HG03196 (cell line): ENCODE measurements at regions not wholly inside any gene's neighbourhood (a gene's known extent, or its start where the extent isn't known, plus 50 kb on each side); places are given as distances from the start of the nearest gene placed in this dataset.
"Not testable (repeated sequence)": the region's sequence is repeated elsewhere in the genome, so short reads cannot be mapped to it uniquely, and the experiment has no call there.

Source experiments
- ATAC-seq: cut with Tn5 transposase; IDR thresholded peaks from one replicate; pipeline ENCODE4 v1.9.1; 2021; ENCODE audit not compliant: unreplicated experiment

GRCh38 chr13:31605076-31605860, 134.1 kb upstream of the RXFP2 start:
- no peak for ATAC-seq

GRCh38 chr13:31607531-31607930, 131.8 kb upstream of the RXFP2 start:
- not testable (repeated sequence) for ATAC-seq

- ATAC-seq = not testable (repeated sequence)
Measured at GRCh38 chr13:31608780-31609179, 130.5 kb upstream of the RXFP2 start.

- no peak for ATAC-seq
Measured at GRCh38 chr13:31610270-31610998, 128.9 kb upstream of the RXFP2 start.

- no peak for ATAC-seq
Measured at GRCh38 chr13:31611214-31611613, 128.1 kb upstream of the RXFP2 start.

GRCh38 chr13:31614073-31614472, 125.3 kb upstream of the RXFP2 start:
- no peak for ATAC-seq

- ATAC-seq = no peak
Measured at GRCh38 chr13:31614704-31615103, 124.6 kb upstream of the RXFP2 start.

- no peak for ATAC-seq
Measured at GRCh38 chr13:31625115-31625514, 114.2 kb upstream of the RXFP2 start.

- ATAC-seq = no peak
Measured at GRCh38 chr13:31627097-31627845, 112.1 kb upstream of the RXFP2 start.

GRCh38 chr13:31629085-31629780, 110.1 kb upstream of the RXFP2 start:
- ATAC-seq = no peak

- ATAC-seq = no peak
Measured at GRCh38 chr13:31631071-31631470, 108.3 kb upstream of the RXFP2 start.

GRCh38 chr13:31631746-31632145, 107.6 kb upstream of the RXFP2 start:
- no peak for ATAC-seq

GRCh38 chr13:31638577-31638976, 100.7 kb upstream of the RXFP2 start:
- no peak for ATAC-seq

- ATAC-seq = no peak
Measured at GRCh38 chr13:31639443-31640163, 99.7 kb upstream of the RXFP2 start.

GRCh38 chr13:31649766-31650165, 89.6 kb upstream of the RXFP2 start:
- ATAC-seq = no peak

GRCh38 chr13:31653730-31654129, 85.6 kb upstream of the RXFP2 start:
- ATAC-seq = no peak

GRCh38 chr13:31663880-31664585, 75.3 kb upstream of the RXFP2 start:
- ATAC-seq = no peak

GRCh38 chr13:31670831-31671617, 68.3 kb upstream of the RXFP2 start:
- no peak for ATAC-seq

- no peak for ATAC-seq
Measured at GRCh38 chr13:31674051-31674450, 65.3 kb upstream of the RXFP2 start.
